Pancreas (tissue), 10 donors: ENCODE measurements at regions not wholly inside any gene's neighbourhood (a gene's known extent, or its start where the extent isn't known, plus 50 kb on each side); places are given as distances from the start of the nearest gene placed in this dataset.
"Not testable (repeated sequence)": the region's sequence is repeated elsewhere in the genome, so short reads cannot be mapped to it uniquely, and the experiment has no call there.

Source experiments
- ATAC-seq, 4 donors: fragments of 200-7000 bp; cut with Tn5 transposase; one replicate each; pipeline versions ENCODE4 v1.8.0 to v1.9.1; 2020; ENCODE audit warnings: mild to moderate bottlenecking in 4 of 4, moderate library complexity in 4 of 4
- DNase-seq, 6 donors: peaks; one replicate each; pipeline ENCODE4 v3.0.0-alpha.2; 2020
- FAIRE-seq: peaks from 2 replicates; lab custom pipeline; 2012; peaks lifted over from hg19 to GRCh38; lab: Jason Lieb, UNC
- H3K27ac ChIP-seq, 4 donors: fragments of 200-600 bp; sonication (generic); 1 replicate in 3 of 4; 2 replicates in 1 of 4; pipeline versions ENCODE4 v1.5.0 to v1.8.0; 2020
- H3K27me3 ChIP-seq, 4 donors: fragments of 200-600 bp; one replicate each; pipeline ENCODE4 v1.8.0; 2021
- H3K36me3 ChIP-seq, 3 donors: fragments of 200-600 bp; sonication (generic) in 1 of 3; one replicate each; pipeline versions ENCODE4 v1.5.0 to v1.8.0; 2020 to 2021
- H3K4me1 ChIP-seq, 3 donors: fragments of 200-600 bp; one replicate each; pipeline ENCODE4 v1.8.0; 2021
- H3K4me3 ChIP-seq, 4 donors: fragments of 200-600 bp; sonication (generic) in 2 of 4; one replicate each; pipeline versions ENCODE4 v1.5.0 to v1.8.0; 2020 to 2021
- H3K9me3 ChIP-seq, 4 donors: fragments of 200-600 bp; one replicate each; pipeline ENCODE4 v1.8.0; 2021
- CTCF ChIP-seq, 4 donors: fragments of 200-600 bp; sonication (generic) in 3 of 4; IDR thresholded peaks; one replicate each; pipeline versions ENCODE4 v1.5.0 to v1.8.0; 2021; ENCODE audit warnings: antibody characterized with exemption in 4 of 4
- WGBS, 2 donors: extraction: QIAGEN DNeasy Blood & Tissue Kit; methylation state at CpG; one replicate each; pipeline ENCODE4 v1.1.7; 2013; 5-methylcytosine and 5-hydroxymethylcytosine counted together
- intact Hi-C, 3 donors: fragments of 100-400 bp; cut with DNase I; formaldehyde crosslinking; loops; one replicate each; pipeline versions ENCODE4 v1.11.1 to v1.14.2; 2022
- donor health status: healthy with polysubstance abuse.
- donor health status: DM: no; HTN: no; CAD: no; lungs with moderate emphysema.
- donor health status: DM: no; HTN: no; CAD: no.
- donor health status: control.
- donor health status: control.
- donor health status: Bipolar disorder and iron deficiency.
- donor health status: DM: yes; HTN: yes; CAD: no.
- donor health status: DM: no; HTN: no; CAD: no.
- donor health status: DM: no; HTN: no; CAD: no.
- donor health status: DM: yes; HTN: yes; CAD: no.

GRCh38 chr12:34142430-34142829 is 120.1 kb downstream of the ALG10 start:
- H3K36me3 ChIP-seq: no peaks in the 10 kb centered on the region
- no peak for TF ChIP-seq CTCF (IDR thresholded peaks at IDR 0.05)
- intact Hi-C loops: no loop called here
- H3K4me1 ChIP-seq: no peaks in the 10 kb centered on the region
- H3K4me3 ChIP-seq: no peak overlapping the region
- H3K27me3 ChIP-seq: no peaks in the 10 kb centered on the region
- ATAC-seq: no peak
- DNase-seq: no peak
- no peaks in the 10 kb centered on the region for H3K9me3 ChIP-seq
- no peak overlapping the region for H3K27ac ChIP-seq
- WGBS, 2 donors: 63 to 80% methylated on average over 11 of the region's 11 CpGs
- no peak for FAIRE-seq

- ATAC-seq (no peak), FAIRE-seq (no peak), DNase-seq (no peak)
- intact Hi-C loops: no loop called here
- H3K36me3 ChIP-seq: no peaks in the 10 kb centered on the region
- no peak overlapping the region for H3K4me3 ChIP-seq
- no peak overlapping the region for H3K27ac ChIP-seq
- no peak for TF ChIP-seq CTCF (IDR thresholded peaks at IDR 0.05)
- no peaks in the 10 kb centered on the region for H3K4me1 ChIP-seq
- H3K9me3 ChIP-seq: no peaks in the 10 kb centered on the region
- no peaks in the 10 kb centered on the region for H3K27me3 ChIP-seq
Measured at GRCh38 chr12:34151019-34151418, 128.7 kb downstream of the ALG10 start.

GRCh38 chr12:34163443-34163842 is 141.1 kb downstream of the ALG10 start:
- intact Hi-C loops: no loop called here
- Histone ChIP-seq H3K27me3 (no peaks in the 10 kb centered on the region), H3K9me3 (no peaks in the 10 kb centered on the region), H3K4me3 (no peak overlapping the region), H3K27ac (no peak overlapping the region), H3K36me3 (no peaks in the 10 kb centered on the region), H3K4me1 (no peaks in the 10 kb centered on the region)
- 33 to 39% methylated on average over 1 of the region's 1 CpG for WGBS, 2 donors
- FAIRE-seq: no peak
- no peak for TF ChIP-seq CTCF (IDR thresholded peaks at IDR 0.05)
- ATAC-seq: no peak
- peak in 3 of 6 donors; percentile 34 to 75 (median 70) for DNase-seq

- Histone ChIP-seq H3K4me1 (no peaks in the 10 kb centered on the region), H3K36me3 (no peaks in the 10 kb centered on the region), H3K27ac (no peak overlapping the region), H3K27me3 (no peaks in the 10 kb centered on the region), H3K4me3 (no peak overlapping the region), H3K9me3 (no peaks in the 10 kb centered on the region)
- DNase-seq (peak in 1 of 6 donors; percentile 52), ATAC-seq (no peak), FAIRE-seq (no peak)
- WGBS, 2 donors: 82 to 88% methylated on average over 38 to 41 of the region's 41 CpGs
- TF ChIP-seq CTCF (IDR thresholded peaks at IDR 0.05): no peak
- intact Hi-C loops: no loop called here
Measured at GRCh38 chr12:34166427-34167060, 144.2 kb downstream of the ALG10 start.

- FAIRE-seq, H3K36me3 ChIP-seq, H3K9me3 ChIP-seq, H3K27ac ChIP-seq, H3K4me1 ChIP-seq, DNase-seq, ATAC-seq, intact Hi-C loops, H3K4me3 ChIP-seq, H3K27me3 ChIP-seq: not testable (repeated sequence)
- WGBS, 2 donors: 49 to 67% methylated on average over 1 of the region's 1 CpG
Measured at GRCh38 chr12:34168507-34168906, 146.2 kb downstream of the ALG10 start.
